AG09309 (cell line): ENCODE measurements at regions not wholly inside any gene's neighbourhood (a gene's known extent, or its start where the extent isn't known, plus 50 kb on each side); places are given as distances from the start of the nearest gene placed in this dataset.
"Not testable (repeated sequence)": the region's sequence is repeated elsewhere in the genome, so short reads cannot be mapped to it uniquely, and the experiment has no call there.

Experiments
- DNase-seq: peaks from one replicate; pipeline ENCODE4 v3.0.0-alpha.2; 2010; ENCODE audit warnings: low read depth
- H3K4me3 ChIP-seq: 2 replicates; pipeline ENCODE4 v1.5.1; 2011; ENCODE audit warnings: mild to moderate bottlenecking, low read depth, low read length, moderate library complexity; ENCODE audit not compliant: control insufficient read depth
- CTCF ChIP-seq: IDR thresholded peaks from 2 replicates; pipeline ENCODE4 v1.5.1; 2011; ENCODE audit warnings: mild to moderate bottlenecking, low read depth, low read length, inconsistent platforms; ENCODE audit not compliant: insufficient read depth, control insufficient read depth; ENCODE audit errors: missing control alignments

DNA sequence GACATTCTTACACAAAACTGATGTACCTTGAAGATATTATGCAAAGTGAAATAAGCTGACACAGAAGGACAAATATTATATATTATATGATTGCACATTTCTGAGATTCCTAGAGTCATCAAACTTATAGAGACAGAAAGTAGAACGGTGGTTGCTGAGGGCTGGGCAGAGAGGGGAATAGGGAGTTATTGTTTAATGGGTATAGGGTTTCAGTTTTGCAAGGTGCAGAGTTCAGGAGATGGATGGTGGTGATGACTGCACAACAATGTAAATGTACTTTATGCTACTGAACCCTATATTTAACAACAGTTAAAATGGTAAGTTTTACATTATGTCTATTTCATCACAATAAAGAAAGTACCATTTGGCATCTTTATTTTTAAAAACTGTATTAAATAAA, 315.8 kb upstream of the POU5F2 start:
- DNase-seq = no peak
- TF ChIP-seq CTCF = no peak
- no peak overlapping the region for H3K4me3 ChIP-seq

GRCh38 chr5:94049307-94049922, 308.0 kb upstream of the POU5F2 start:
- not testable (repeated sequence) for H3K4me3 ChIP-seq, DNase-seq

- no peak for DNase-seq
- H3K4me3 ChIP-seq = no peak overlapping the region
- TF ChIP-seq CTCF = no peak
Observed at GRCh38 chr5:94045839-94046782, 304.7 kb upstream of the POU5F2 start.

DNA sequence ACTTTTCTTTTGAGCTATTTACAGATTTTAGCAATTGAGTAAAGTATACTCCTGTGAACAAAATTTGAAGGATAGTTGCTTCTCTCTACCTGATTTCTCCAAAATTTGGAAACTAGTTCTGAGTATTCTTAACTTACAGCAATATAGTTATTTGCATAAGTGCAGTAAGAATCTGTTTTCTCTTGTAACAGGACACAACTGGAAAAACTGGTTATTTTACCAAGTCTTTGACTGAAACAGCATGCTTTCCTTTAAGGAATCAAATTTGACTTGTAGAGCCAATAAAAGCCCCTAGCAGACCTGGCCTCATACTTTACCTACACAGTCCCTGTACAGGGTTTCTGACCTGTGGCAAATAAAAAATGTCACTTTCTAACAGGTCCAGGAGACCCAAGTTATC, 301.9 kb upstream of the POU5F2 start:
- TF ChIP-seq CTCF = no peak
- H3K4me3 ChIP-seq = no peak overlapping the region
- DNase-seq = no peak

DNA sequence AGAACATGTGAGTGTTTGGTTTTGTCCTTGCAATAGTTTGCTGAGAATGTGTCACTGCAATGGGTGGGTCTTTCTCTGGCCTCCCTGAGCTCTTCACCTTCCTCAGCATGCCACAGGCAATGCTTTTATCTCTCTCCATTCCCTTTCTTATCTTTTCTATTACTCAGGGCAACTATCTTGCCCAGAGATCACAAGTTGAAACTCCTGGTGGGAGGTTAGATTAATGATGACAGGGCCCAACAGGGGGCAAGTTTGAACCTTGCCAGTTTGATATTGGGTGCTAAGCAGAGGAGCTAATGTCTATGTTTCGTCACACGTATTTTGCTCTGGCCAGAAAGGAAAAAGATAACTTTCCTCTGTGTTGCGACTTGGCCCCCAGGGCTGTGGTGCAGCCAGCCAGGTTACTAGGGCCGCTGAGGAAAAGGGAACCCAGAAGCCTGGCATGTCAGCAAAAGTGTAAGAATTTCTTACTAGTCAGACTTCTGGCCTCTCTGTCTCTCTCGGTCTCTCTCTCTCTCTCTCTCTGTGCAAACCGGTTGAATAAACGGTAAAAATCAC, 299.3 kb upstream of the POU5F2 start:
- no peak overlapping the region for H3K4me3 ChIP-seq
- no peak for DNase-seq
- TF ChIP-seq CTCF = no peak

- TF ChIP-seq CTCF = no peak
- DNase-seq = no peak
- H3K4me3 ChIP-seq = no peak overlapping the region
Observed at GRCh38 chr5:94039101-94039500, 297.7 kb upstream of the POU5F2 start.

- DNase-seq = peak; percentile 71
- TF ChIP-seq CTCF = no peak
- no peak overlapping the region for H3K4me3 ChIP-seq
Observed at GRCh38 chr5:94031631-94032030, 290.2 kb upstream of the POU5F2 start.
